Astrocyte of the spinal cord (primary cell): ENCODE measurements at regions not wholly inside any gene's neighbourhood (a gene's known extent, or its start where the extent isn't known, plus 50 kb on each side); places are given as distances from the start of the nearest gene placed in this dataset.

Source experiments
- DNase-seq: peaks from one replicate; pipeline ENCODE4 v3.0.0; 2011; ENCODE audit warnings: low read depth, low spot score
- H3K4me3 ChIP-seq: 2 replicates; pipeline ENCODE4 v1.5.1; 2011; ENCODE audit warnings: low read depth, mild to moderate bottlenecking, low read length, moderate library complexity
- CTCF ChIP-seq: IDR thresholded peaks from 2 replicates; pipeline ENCODE4 v1.5.1; 2012; ENCODE audit warnings: low read depth, mild to moderate bottlenecking, low read length, inconsistent platforms
- in situ Hi-C: cut with HindIII; loops from 2 replicates; pipeline ENCODE4 v1.10.0; 2017; ENCODE audit warnings: low sequenced_read_pairs

- in situ Hi-C loops, result no loop called here
- H3K4me3 ChIP-seq, result no peak overlapping the region
- no peak for TF ChIP-seq CTCF
- no peak for DNase-seq
Measured at GRCh38 chr11:70697701-70698100, 299.4 kb downstream of the CTTN start.

GRCh38 chr11:70698871-70699270, 300.5 kb downstream of the CTTN start:
- in situ Hi-C loops, result no loop called here
- DNase-seq, result no peak
- no peak overlapping the region for H3K4me3 ChIP-seq
- no peak for TF ChIP-seq CTCF

GRCh38 chr11:70699294-70700221, 301.2 kb downstream of the CTTN start:
- H3K4me3 ChIP-seq, result no peak overlapping the region
- TF ChIP-seq CTCF, result no peak
- in situ Hi-C loops, result no loop called here
- no peak for DNase-seq

GRCh38 chr11:70700453-70700852, 302.1 kb downstream of the CTTN start:
- DNase-seq, result no peak
- in situ Hi-C loops, result no loop called here
- no peak for TF ChIP-seq CTCF
- H3K4me3 ChIP-seq, result no peak overlapping the region

GRCh38 chr11:70700871-70701270, 302.5 kb downstream of the CTTN start:
- TF ChIP-seq CTCF, result no peak
- in situ Hi-C loops, result no loop called here
- no peak overlapping the region for H3K4me3 ChIP-seq
- no peak for DNase-seq

- no peak for TF ChIP-seq CTCF
- no peak for DNase-seq
- no peak overlapping the region for H3K4me3 ChIP-seq
- in situ Hi-C loops, result no loop called here
Measured at GRCh38 chr11:70702040-70702648, 303.8 kb downstream of the CTTN start.
